GM23248 (cell line): ENCODE measurements at regions not wholly inside any gene's neighbourhood (a gene's known extent, or its start where the extent isn't known, plus 50 kb on each side); places are given as distances from the start of the nearest gene placed in this dataset.

ENCODE experiments used
- DNase-seq: peaks from one replicate; pipeline ENCODE4 v3.0.0-alpha.2; 2015
- H2AFZ ChIP-seq: fragments of 200-600 bp; sonication (generic); 2 replicates; pipeline ENCODE4 v1.6.1; 2016; ENCODE audit warnings: antibody characterized with exemption
- H3F3A ChIP-seq: fragments of 200-600 bp; sonication (generic); 2 replicates; pipeline ENCODE4 v1.6.1; 2016; ENCODE audit warnings: mild to moderate bottlenecking, antibody characterized with exemption, mixed run types; ENCODE audit not compliant: insufficient read depth
- H3K27ac ChIP-seq: fragments of 200-600 bp; sonication (generic); 2 replicates; pipeline ENCODE4 v1.5.1; 2016; ENCODE audit warnings: mild to moderate bottlenecking
- H3K27me3 ChIP-seq: fragments of 200-600 bp; sonication (generic); replicated peaks from 2 replicates; pipeline ENCODE4 v1.6.1; 2016; ENCODE audit warnings: mild to moderate bottlenecking; ENCODE audit not compliant: insufficient read depth
- H3K36me3 ChIP-seq: fragments of 200-600 bp; sonication (generic); 2 replicates; pipeline ENCODE4 v1.6.1; 2016; ENCODE audit warnings: low read depth, mild to moderate bottlenecking
- H3K4me1 ChIP-seq: fragments of 200-600 bp; sonication (generic); 2 replicates; pipeline ENCODE4 v1.6.1; 2016; ENCODE audit warnings: mild to moderate bottlenecking; ENCODE audit not compliant: insufficient read depth
- H3K4me2 ChIP-seq: fragments of 200-600 bp; sonication (generic); one replicate; pipeline ENCODE4 v1.6.1; 2016; ENCODE audit warnings: mild to moderate bottlenecking; ENCODE audit not compliant: unreplicated experiment
- H3K4me3 ChIP-seq: fragments of 200-600 bp; sonication (generic); 2 replicates; pipeline ENCODE4 v1.5.1; 2016; ENCODE audit warnings: mild to moderate bottlenecking
- H3K79me2 ChIP-seq: fragments of 200-600 bp; sonication (generic); 2 replicates; pipeline ENCODE4 v1.6.1; 2016; ENCODE audit warnings: mild to moderate bottlenecking; ENCODE audit not compliant: insufficient read depth
- H3K9ac ChIP-seq: fragments of 200-600 bp; sonication (generic); 2 replicates; pipeline ENCODE4 v1.6.1; 2016; ENCODE audit warnings: mild to moderate bottlenecking
- H3K9me2 ChIP-seq: fragments of 200-600 bp; sonication (generic); 2 replicates; pipeline ENCODE4 v1.6.1; 2016; ENCODE audit warnings: mixed run types, mild to moderate bottlenecking, moderate library complexity; ENCODE audit not compliant: insufficient read depth
- H3K9me3 ChIP-seq: fragments of 200-600 bp; sonication (generic); one replicate; pipeline ENCODE4 v1.6.1; 2017; ENCODE audit warnings: low read depth
- H4K20me1 ChIP-seq: fragments of 200-600 bp; sonication (generic); 2 replicates; pipeline ENCODE4 v1.6.0; 2016; ENCODE audit not compliant: insufficient read depth
- EZH2 ChIP-seq: fragments of 200-600 bp; sonication (generic); IDR thresholded peaks from 2 replicates; pipeline ENCODE4 v1.6.1; 2018; ENCODE audit warnings: antibody characterized with exemption, mild to moderate bottlenecking; ENCODE audit not compliant: insufficient read depth, poor library complexity, severe bottlenecking
- EZH2phosphoT487 ChIP-seq: fragments of 200-600 bp; sonication (generic); IDR thresholded peaks from 2 replicates; pipeline ENCODE4 v1.6.1; 2018; ENCODE audit warnings: antibody characterized with exemption, moderate library complexity, mild to moderate bottlenecking, low read depth; ENCODE audit not compliant: insufficient read depth
- WGBS, 2 experiments: methylation state at CpG; one replicate each; pipeline ENCODE4 v1.1.6; 2015 to 2017; ENCODE audit warnings: low lambda C conversion rate in 2 of 2, low coverage in 1 of 2; ENCODE audit errors: missing lambda C conversion rate in 2 of 2; 5-methylcytosine and 5-hydroxymethylcytosine counted together
- in situ Hi-C: fragments of 300-500 bp; cut with MboI; formaldehyde crosslinking; loops from 2 replicates; pipeline ENCODE4 v1.15.0; 2020

GRCh38 chr18:28651298-28651697, 474.4 kb upstream of the CDH2 start:
- Histone ChIP-seq H3K4me2 (no peak overlapping the region), H3K36me3 (no peaks in the 10 kb centered on the region), H3K9me2 (no peaks in the 10 kb centered on the region), H3K9ac (no peak overlapping the region), H3K79me2 (no peaks in the 10 kb centered on the region), H2AFZ (no peak overlapping the region), H3K4me1 (no peaks in the 10 kb centered on the region), H3K9me3 (no peaks in the 10 kb centered on the region), H3F3A (no peaks in the 10 kb centered on the region), H3K27ac (no peak overlapping the region), H3K27me3 (no peaks in the 10 kb centered on the region; the same call in 1 of the 2 replicates), H4K20me1 (no peaks in the 10 kb centered on the region), H3K4me3 (no peak overlapping the region)
- no peak for TF ChIP-seq EZH2
- TF ChIP-seq EZH2phosphoT487: no peak
- 64 to 67% methylated on average over 12 of the region's 12 CpGs for WGBS, 2 experiments
- DNase-seq: no peak
- in situ Hi-C loops: no loop called here

GRCh38 chr18:28650860-28651259, 473.9 kb upstream of the CDH2 start:
- no peak for DNase-seq
- Histone ChIP-seq H3K9me2 (no peaks in the 10 kb centered on the region), H3K4me2 (no peak overlapping the region), H2AFZ (no peak overlapping the region), H3K9ac (no peak overlapping the region), H4K20me1 (no peaks in the 10 kb centered on the region), H3K27ac (no peak overlapping the region), H3K27me3 (no peaks in the 10 kb centered on the region; the same call in 1 of the 2 replicates), H3K4me1 (no peaks in the 10 kb centered on the region), H3K36me3 (no peaks in the 10 kb centered on the region), H3F3A (no peaks in the 10 kb centered on the region), H3K4me3 (no peak overlapping the region), H3K79me2 (no peaks in the 10 kb centered on the region), H3K9me3 (no peaks in the 10 kb centered on the region)
- in situ Hi-C loops: no loop called here
- 30 to 36% methylated on average over 2 of the region's 2 CpGs for WGBS, 2 experiments
- TF ChIP-seq EZH2 (no peak), EZH2phosphoT487 (no peak)

GRCh38 chr18:28647961-28648360, 471.0 kb upstream of the CDH2 start:
- in situ Hi-C loops: no loop called here
- H3K4me1 ChIP-seq: no peaks in the 10 kb centered on the region
- 42 to 54% methylated on average over 3 of the region's 3 CpGs for WGBS, 2 experiments

GRCh38 chr18:28637897-28638296, 461.0 kb upstream of the CDH2 start:
- no peaks in the 10 kb centered on the region for H3K27me3 ChIP-seq
- H3K27ac ChIP-seq: no peak overlapping the region
- 59 to 69% methylated on average over 2 of the region's 2 CpGs for WGBS, 2 experiments
- no peak overlapping the region for H3K4me3 ChIP-seq
- H3K9ac ChIP-seq: no peak overlapping the region
- TF ChIP-seq EZH2phosphoT487 (no peak), EZH2 (no peak)
- no peaks in the 10 kb centered on the region for H3K79me2 ChIP-seq
- no peak overlapping the region for H2AFZ ChIP-seq
- no peaks in the 10 kb centered on the region; the same call in 1 of the 2 replicates for H3K9me2 ChIP-seq
- H3K4me2 ChIP-seq: no peak overlapping the region
- H3F3A ChIP-seq: no peaks in the 10 kb centered on the region
- no peaks in the 10 kb centered on the region for H3K9me3 ChIP-seq
- no peaks in the 10 kb centered on the region for H3K36me3 ChIP-seq
- DNase-seq: no peak
- no peaks in the 10 kb centered on the region for H3K4me1 ChIP-seq
- H4K20me1 ChIP-seq: no peaks in the 10 kb centered on the region
- in situ Hi-C loops: no loop called here

More at GRCh38 chr18:28647961-28648360, 471.0 kb upstream of the CDH2 start:
- no peak overlapping the region for H3K9ac ChIP-seq
- H3K9me2 ChIP-seq: no peaks in the 10 kb centered on the region
- H3K9me3 ChIP-seq: no peaks in the 10 kb centered on the region
- no peak overlapping the region for H3K4me2 ChIP-seq
- H3K4me3 ChIP-seq: no peak overlapping the region
- H3K27ac ChIP-seq: no peak overlapping the region
- no peak for DNase-seq
- TF ChIP-seq EZH2: no peak
- TF ChIP-seq EZH2phosphoT487: no peak
- H2AFZ ChIP-seq: no peak overlapping the region
- H3F3A ChIP-seq: no peaks in the 10 kb centered on the region
- H3K36me3 ChIP-seq: no peaks in the 10 kb centered on the region
- H3K27me3 ChIP-seq: no peaks in the 10 kb centered on the region; the same call in 1 of the 2 replicates
- no peaks in the 10 kb centered on the region for H4K20me1 ChIP-seq
- H3K79me2 ChIP-seq: no peaks in the 10 kb centered on the region

GRCh38 chr18:28635530-28635929, 458.6 kb upstream of the CDH2 start:
- Histone ChIP-seq H3K4me2 (no peak overlapping the region), H3K79me2 (no peaks in the 10 kb centered on the region), H4K20me1 (no peaks in the 10 kb centered on the region), H3K4me3 (no peak overlapping the region), H3F3A (no peaks in the 10 kb centered on the region), H3K9me3 (no peaks in the 10 kb centered on the region), H3K9ac (no peak overlapping the region), H3K36me3 (no peaks in the 10 kb centered on the region), H3K4me1 (no peaks in the 10 kb centered on the region), H3K27me3 (no peaks in the 10 kb centered on the region), H3K9me2 (no peaks in the 10 kb centered on the region; the same call in 1 of the 2 replicates), H3K27ac (no peak overlapping the region), H2AFZ (no peak overlapping the region)
- no peak for TF ChIP-seq EZH2
- no peak for TF ChIP-seq EZH2phosphoT487
- in situ Hi-C loops: no loop called here
- DNase-seq: no peak
